ENCODE measurements at regions not wholly inside any gene's neighbourhood (a gene's known extent, or its start where the extent isn't known, plus 50 kb on each side); places are given as distances from the start of the nearest gene placed in this dataset.

DNA sequence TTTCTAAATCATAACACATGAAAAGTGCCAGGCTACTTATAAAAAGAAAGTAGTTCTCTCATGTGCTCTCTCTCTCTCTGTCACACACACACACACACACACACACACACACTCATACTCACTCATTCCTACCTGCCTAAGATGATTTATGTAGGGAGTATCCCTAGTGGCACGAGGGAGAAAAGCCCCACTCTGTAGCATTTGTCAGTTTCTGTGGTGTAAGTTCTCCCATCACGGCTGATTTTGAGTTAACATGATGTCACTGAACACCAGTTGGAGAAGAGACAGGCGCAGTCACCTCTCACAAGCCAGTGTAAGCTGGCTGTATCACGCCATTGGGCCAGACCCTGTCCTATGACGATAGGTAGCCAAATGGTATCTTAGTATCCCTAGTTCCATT, 395.4 kb downstream of the SFMBT2 start:
- H3K4me3 ChIP-seq (ENCODE audit: low read length), result no peak overlapping the region
- DNase-seq (ENCODE audit: low read depth), result no peak
- TF ChIP-seq, protein P1, sequence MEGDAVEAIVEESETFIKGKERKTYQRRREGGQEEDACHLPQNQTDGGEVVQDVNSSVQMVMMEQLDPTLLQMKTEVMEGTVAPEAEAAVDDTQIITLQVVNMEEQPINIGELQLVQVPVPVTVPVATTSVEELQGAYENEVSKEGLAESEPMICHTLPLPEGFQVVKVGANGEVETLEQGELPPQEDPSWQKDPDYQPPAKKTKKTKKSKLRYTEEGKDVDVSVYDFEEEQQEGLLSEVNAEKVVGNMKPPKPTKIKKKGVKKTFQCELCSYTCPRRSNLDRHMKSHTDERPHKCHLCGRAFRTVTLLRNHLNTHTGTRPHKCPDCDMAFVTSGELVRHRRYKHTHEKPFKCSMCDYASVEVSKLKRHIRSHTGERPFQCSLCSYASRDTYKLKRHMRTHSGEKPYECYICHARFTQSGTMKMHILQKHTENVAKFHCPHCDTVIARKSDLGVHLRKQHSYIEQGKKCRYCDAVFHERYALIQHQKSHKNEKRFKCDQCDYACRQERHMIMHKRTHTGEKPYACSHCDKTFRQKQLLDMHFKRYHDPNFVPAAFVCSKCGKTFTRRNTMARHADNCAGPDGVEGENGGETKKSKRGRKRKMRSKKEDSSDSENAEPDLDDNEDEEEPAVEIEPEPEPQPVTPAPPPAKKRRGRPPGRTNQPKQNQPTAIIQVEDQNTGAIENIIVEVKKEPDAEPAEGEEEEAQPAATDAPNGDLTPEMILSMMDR (IDR thresholded peaks at IDR 0.05; ENCODE audit: insufficient read depth, low read depth, low read length, missing control alignments), result no peak

DNA sequence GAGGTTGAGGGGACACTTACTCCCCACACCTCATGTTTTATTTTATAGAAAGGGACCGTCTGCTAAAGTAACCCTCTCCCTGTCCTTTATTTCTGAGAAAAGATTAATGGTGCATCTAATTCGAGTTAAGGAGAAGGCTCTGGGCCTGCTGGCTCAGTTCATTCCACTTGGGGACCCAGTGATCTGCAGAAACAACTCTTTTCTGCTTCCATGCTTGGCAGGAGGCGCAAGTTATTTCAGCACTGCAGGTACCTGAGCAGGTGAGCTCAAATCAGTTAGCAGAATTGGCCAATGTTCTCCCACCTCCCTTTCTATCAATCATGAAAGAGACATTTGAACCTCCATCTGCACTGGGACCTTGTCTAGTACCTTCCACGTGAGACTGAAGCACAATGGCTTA, 396.1 kb downstream of the SFMBT2 start:
- TF ChIP-seq, protein P1 (IDR thresholded peaks at IDR 0.05; ENCODE audit: insufficient read depth, low read depth, low read length, missing control alignments), result no peak
- no peak overlapping the region for H3K4me3 ChIP-seq (ENCODE audit: low read length)
- DNase-seq (ENCODE audit: low read depth), result no peak

DNA sequence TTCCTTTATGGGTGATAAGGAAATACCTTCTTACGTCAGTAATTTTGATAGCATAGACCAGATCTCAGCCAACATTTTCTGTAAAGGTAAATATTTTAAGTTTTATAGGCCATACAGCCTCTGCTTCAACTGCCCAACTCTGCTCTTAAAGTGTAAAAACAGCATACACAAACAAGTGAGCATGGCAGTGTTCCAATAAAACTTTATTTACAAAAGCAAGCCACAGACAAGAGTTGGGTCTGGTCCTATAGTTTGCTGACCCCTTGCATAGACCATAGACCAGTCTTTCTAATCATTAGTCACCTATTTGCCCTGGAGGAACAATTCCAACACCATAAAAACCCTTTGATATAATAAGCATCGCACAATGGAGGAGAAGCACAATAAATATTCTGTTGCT, 398.8 kb downstream of the SFMBT2 start:
- no peak overlapping the region for H3K4me3 ChIP-seq (ENCODE audit: low read length)
- TF ChIP-seq, protein P1 (IDR thresholded peaks at IDR 0.05; ENCODE audit: insufficient read depth, low read depth, low read length, missing control alignments), result no peak
- no peak for DNase-seq (ENCODE audit: low read depth)

DNA sequence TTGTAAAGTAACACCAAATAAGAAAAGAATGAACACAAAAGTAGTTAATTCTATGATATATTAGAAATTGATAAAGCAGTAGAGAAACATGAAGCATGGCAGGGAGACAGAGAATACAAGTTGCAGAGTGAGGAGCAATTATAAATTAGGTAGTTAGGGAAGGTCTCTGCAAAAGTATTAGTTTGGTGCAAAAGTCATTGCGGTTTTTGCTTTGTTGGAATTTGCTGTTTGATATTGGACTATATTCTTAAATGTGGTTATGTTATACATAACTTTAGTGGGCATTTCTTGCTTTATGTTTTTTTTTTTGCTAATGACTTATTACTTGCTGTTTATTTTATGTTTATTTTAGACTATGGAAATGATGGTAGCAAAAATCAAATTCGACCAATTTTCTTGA, 402.2 kb downstream of the SFMBT2 start:
- H3K4me3 ChIP-seq (ENCODE audit: low read length), result no peak overlapping the region
- TF ChIP-seq, protein P1 (IDR thresholded peaks at IDR 0.05; ENCODE audit: insufficient read depth, low read depth, low read length, missing control alignments), result no peak
- no peak for DNase-seq (ENCODE audit: low read depth)

DNA sequence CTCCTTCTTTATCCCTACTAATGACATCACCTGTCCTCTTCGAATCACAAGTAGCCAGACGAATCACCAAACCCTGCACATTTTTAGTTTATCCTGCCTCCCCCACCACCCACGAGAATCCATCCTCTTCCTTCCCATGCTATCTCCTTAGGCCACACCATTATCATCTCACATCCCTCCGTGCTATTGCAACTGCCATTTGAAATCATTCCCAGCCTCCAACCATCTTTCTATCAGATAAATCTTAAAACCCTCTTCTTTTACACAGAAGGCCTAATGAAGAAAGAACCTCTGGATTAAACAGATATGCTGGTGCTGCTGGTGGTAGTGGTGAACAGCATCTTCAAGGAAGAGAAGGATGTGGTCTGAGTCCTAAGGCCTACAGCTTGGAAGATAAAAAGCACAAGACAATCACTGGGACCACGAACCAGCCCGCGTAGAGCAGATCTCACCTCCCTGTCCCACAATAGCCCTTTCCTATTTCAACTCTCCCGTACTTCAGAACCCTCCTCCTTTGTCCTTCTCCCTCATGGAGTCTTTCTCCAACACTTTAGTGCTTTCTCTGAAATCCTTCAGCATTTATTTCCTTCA, 403.1 kb downstream of the SFMBT2 start:
- DNase-seq (ENCODE audit: low read depth), result no peak
- H3K4me3 ChIP-seq (ENCODE audit: low read length), result no peak overlapping the region
- TF ChIP-seq, protein P1 (IDR thresholded peaks at IDR 0.05; ENCODE audit: insufficient read depth, low read depth, low read length, missing control alignments), result no peak

DNA sequence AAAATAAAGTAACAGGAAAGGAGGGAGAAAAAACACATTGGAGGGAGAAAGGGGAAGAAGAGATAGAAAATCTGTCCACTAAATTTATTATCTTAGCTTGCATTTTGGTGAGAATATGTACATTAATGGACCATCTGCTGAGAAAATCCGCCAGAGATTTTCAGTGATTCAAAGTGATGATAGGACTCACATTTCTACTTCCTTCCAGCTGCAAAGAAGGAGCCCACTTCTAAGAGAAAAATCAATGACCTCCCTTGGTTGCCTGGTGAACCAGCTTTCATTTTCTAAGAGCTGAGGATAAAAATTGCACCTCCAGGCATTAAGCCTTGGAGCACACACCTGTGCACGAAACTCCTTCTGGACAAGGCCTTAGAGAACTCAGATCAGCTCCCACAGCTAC, 404.3 kb downstream of the SFMBT2 start:
- DNase-seq (ENCODE audit: low read depth), result no peak
- TF ChIP-seq, protein P1 (IDR thresholded peaks at IDR 0.05; ENCODE audit: insufficient read depth, low read depth, low read length, missing control alignments), result no peak
- no peak overlapping the region for H3K4me3 ChIP-seq (ENCODE audit: low read length)

DNA sequence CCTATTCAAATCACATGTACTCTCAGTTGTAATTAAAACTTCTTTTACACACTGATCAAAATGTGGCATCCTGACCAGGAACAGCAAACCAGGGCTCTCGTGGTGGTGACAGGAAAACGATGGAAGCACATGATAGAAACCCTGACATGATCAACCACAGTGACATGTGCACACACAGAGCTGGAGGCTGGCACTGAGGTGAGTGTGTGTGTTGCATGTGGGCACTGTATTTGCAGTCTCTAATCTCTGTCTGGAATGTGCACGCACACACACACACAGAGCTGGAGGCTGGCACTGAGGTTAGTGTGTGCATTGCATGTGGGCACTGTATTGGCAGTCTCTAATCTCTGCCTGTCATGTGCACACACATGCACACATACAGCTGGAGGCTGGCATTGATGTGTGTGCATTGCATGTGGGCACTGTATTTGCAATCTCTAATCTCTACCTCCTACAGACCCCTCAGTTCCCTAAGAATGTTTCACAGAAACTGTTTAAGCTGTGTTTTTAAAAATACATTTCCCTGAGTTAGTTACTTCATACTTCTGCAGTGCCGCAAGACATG, 406.9 kb downstream of the SFMBT2 start:
- H3K4me3 ChIP-seq (ENCODE audit: low read length), result no peak overlapping the region
- TF ChIP-seq, protein P1 (IDR thresholded peaks at IDR 0.05; ENCODE audit: insufficient read depth, low read depth, low read length, missing control alignments), result no peak
- DNase-seq (ENCODE audit: low read depth), result no peak

All from epithelial cell of esophagus (primary cell).